GM21529 (cell line): ENCODE measurements at regions not wholly inside any gene's neighbourhood (a gene's known extent, or its start where the extent isn't known, plus 50 kb on each side); places are given as distances from the start of the nearest gene placed in this dataset.
"Not testable (repeated sequence)": the region's sequence is repeated elsewhere in the genome, so short reads cannot be mapped to it uniquely, and the experiment has no call there.

Experiments
- ATAC-seq: cut with Tn5 transposase; IDR thresholded peaks from one replicate; pipeline ENCODE4 v1.9.1; 2021; ENCODE audit not compliant: unreplicated experiment

GRCh38 chr4:23970201-23970850 lies 80.5 kb upstream of the PPARGC1A start:
- ATAC-seq = no peak

GRCh38 chr4:23969635-23970145 lies 79.8 kb upstream of the PPARGC1A start:
- ATAC-seq = no peak

GRCh38 chr4:23967281-23967680 lies 77.4 kb upstream of the PPARGC1A start:
- no peak for ATAC-seq

DNA sequence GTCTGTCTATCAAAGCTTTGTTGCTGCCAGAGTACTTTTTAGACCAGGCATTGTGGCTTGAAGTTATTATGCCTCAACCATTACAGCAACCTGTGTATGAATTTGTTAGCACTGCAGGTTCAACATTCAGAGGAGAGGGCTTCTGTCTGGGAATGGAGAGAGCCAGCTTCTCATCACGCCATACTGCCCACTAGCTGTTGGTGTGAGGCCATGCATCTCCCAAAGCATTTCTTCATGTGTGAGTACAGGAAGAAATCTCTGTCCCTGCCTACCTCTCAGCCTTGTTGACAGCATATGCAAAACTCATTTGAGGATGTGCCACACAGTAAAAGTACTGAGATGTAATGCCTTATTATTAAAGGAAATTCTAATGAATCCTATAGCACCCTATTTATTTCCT lies 76.9 kb upstream of the PPARGC1A start:
- ATAC-seq = no peak

GRCh38 chr4:23962462-23962861 lies 72.6 kb upstream of the PPARGC1A start:
- no peak for ATAC-seq

GRCh38 chr4:23961395-23961794 lies 71.5 kb upstream of the PPARGC1A start:
- ATAC-seq = not testable (repeated sequence)

DNA sequence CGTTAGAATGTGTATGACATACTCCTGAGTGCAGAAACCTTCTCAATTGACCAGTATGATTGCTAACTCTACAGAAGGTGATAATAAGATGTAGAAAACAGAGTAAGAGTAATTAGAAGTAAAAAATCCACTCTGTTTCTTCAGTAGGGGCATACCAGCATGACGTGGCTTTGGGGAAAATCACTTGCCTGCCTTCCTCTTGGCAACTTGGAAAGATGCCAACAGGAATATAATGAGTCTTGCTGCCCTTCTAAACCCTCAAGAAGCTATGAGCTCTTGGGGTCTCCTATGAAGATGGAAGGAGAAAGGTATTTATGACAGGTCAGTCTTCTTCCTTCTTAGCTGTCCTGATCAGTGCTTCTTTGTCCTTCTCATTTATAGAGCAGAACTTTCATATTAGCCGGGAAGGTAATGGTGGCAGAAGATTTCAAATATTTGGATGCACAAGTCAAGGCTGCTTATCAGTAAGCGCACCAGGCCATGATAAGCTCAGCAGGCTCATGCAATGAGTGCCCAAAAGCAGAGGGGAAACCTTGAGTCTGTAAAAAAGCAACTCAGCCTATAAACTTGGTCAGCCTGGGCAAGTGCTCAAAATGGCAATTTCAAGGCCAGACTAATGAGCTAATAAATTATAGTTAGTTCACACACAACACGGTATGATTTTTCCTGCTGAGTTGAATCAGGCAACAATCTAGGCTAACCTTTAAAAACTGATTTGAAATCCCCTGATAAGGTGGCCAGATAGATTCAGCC lies 69.7 kb upstream of the PPARGC1A start:
- ATAC-seq = no peak

DNA sequence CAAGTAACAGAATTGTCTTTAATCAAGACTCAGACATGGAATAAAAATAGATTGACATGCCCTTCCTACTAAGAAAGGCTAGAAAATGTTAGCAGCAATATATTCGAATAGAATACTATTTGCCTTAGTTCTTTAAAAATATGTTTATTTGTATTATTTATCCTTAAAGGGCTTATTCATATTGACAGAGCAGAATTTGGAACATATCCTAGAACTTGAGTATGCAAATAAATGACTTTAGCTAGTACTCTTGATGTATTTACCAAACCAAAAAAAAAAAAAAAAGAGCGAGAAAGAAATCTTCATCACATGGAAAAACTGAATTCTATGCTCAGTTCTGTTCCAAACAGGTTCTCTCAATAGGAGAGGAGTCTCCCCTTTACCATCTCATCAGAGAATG lies 68.9 kb upstream of the PPARGC1A start:
- no peak for ATAC-seq

DNA sequence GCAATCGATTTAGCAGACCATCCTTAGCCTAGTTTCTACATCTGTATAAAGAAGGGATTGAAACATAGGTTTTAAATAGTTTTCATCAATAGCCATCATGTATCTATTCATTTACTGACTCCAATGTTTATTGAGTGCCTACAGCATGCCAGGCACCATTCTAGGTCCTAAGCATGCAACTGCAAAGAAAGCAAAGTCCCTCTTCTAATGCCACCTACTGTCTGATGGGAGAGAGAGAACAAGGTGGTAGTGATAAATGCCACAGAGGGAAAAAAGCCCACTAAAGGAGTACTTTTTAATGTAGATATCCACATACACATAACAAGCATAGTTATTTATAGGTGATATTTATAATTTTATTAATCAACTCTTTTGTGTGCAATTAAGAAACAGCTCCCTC lies 67.6 kb upstream of the PPARGC1A start:
- no peak for ATAC-seq

DNA sequence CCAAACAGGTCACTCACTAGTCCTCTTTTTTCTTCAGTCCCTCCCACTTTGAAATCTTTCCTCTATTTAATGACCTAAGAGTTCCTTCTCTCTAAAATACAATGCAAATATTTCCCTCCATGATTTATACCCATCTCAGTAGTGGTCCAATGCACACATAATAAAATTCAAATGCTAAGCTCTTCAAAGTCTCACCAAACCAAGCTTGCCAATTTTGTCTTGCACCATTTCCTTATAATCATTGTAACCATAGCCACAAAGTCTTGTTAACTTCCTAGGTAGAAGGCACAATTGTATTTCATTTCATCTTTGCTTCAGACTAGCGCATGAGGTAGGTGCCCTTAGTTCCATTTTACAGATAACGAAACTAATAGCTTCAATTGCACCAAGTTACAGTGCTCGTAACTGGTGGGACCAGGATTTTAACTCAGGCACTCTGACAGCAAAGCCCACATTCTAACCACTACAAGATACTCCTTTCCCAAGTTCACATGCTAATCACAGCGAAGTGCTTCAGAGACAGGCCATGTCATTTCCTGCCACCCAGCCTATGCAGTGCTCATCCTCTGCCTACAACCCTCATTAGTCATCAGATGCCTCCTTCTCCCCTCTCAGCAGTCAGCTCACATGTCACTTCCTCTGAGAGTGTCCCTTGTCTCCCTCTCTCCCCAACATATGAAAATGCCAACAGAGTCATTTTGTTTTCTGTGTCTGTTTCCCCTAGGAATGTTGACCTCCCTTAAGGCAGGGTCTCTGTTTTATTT lies 66.9 kb upstream of the PPARGC1A start:
- no peak for ATAC-seq

DNA sequence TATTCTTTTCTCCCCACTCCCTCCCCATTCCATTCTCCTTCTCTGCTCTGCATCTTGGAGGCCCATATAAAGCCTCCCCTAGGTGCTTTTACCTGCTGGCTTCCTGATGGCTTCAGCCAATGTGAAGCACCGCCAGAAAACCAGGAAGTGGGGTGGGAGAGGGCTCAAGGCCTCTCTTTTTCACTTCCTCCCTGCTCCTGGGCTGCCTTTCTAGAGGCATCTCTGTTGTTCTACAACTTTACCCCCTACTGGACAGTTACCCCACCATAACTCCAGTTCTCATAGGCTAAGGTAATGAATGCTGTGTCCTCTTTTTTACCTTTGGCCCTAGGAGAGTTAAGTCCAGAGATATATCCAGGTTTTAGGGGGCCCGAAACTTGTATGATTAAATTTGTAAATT lies 62.4 kb upstream of the PPARGC1A start:
- ATAC-seq = no peak

GRCh38 chr4:23947826-23948225 lies 58.0 kb upstream of the PPARGC1A start:
- ATAC-seq = no peak

DNA sequence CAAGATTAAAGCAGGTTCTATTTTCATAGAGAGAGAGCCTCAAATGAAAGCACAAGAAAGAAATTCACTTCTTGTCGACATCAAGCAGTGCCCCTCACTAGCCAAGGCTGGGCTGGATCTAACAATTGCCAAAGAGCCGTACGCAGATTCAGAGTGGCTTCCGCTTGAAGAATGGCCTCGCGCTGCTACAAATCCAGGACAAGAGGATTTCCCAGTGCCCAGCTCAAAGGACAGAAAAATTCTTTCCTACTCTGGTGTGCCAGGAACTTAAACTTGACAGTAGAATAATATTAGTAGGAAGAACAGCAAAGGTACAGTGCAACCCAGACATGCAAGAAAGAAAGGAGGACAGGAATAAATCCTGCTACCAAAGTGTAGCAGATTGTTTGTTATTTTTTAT lies 56.5 kb upstream of the PPARGC1A start:
- ATAC-seq = no peak

DNA sequence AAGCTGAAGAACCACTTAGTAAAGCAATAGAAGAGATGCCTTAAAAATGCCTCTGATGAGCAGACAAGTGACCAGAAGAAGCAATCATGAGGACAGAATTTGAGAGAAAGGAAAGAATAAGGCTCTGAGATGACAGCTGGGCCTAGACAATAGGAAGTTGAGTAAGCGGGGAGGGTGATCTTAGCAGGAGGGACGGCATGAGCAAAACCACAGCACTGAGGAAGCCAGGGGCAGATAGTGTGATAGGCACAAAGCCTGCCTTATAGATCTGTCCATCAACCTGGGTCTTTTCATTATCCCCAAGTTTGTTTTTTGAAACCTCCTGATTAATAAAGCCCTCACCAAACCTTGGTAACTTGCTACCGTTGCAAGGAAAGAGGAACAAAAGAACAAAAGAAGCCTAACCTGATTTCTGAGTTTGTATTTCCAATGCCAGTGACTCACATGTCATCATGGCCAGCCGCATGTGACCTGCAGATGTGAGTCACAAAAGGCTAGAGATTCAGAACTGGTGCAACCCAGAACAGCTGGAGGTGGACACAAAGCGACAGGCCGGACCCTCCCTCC lies 55.7 kb upstream of the PPARGC1A start:
- ATAC-seq = no peak

GRCh38 chr4:23944556-23944955 lies 54.7 kb upstream of the PPARGC1A start:
- not testable (repeated sequence) for ATAC-seq

GRCh38 chr4:23943478-23943877 lies 53.6 kb upstream of the PPARGC1A start:
- ATAC-seq = no peak

DNA sequence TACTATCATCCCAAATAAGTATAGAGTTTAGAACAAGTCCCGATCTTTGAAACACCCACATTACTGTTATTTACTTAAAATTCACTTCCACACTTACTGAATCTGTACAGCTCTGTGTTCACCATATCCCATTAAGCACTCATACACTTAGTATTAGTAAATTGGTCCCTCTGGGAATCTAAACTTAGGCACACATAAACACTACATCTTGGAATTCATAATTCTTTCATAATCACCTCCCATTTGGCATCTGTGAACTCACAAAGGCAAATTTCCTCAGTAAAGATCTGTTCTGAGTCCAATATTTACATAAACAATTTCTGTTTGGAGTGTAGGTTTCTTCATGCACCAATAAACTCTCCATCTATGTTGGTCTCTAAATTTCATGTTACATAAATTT lies 52.6 kb upstream of the PPARGC1A start:
- no peak for ATAC-seq
